OCI-LY7 (cell line): ENCODE measurements at regions not wholly inside any gene's neighbourhood (a gene's known extent, or its start where the extent isn't known, plus 50 kb on each side); places are given as distances from the start of the nearest gene placed in this dataset.

Source experiments
- BruUV-seq: library from RNA; stranded (reverse); fragments of 400-500 nt; replicated peaks from 2 replicates; lab custom pipeline; 2021; lab: Mats Ljungman, UMichigan
- CTCF ChIA-PET: fragments of 300-600 bp; sonication (Branson Sonifier 250); formaldehyde crosslinking; loops from one replicate; lab custom pipeline; 2022; ENCODE audit warnings: antibody characterized with exemption; ENCODE audit not compliant: unreplicated experiment; lab: Charles Lee
- POLR2A ChIA-PET: fragments of 300-600 bp; sonication (Branson Sonifier 250); formaldehyde crosslinking; loops from one replicate; lab custom pipeline; 2022; ENCODE audit warnings: antibody characterized with exemption; lab: Charles Lee
- DNase-seq: peaks from one replicate; pipeline ENCODE4 v3.0.0-alpha.2; 2015; ENCODE audit warnings: low spot score
- H2AFZ ChIP-seq: fragments of 200-600 bp; sonication (generic), shearing (Covaris generic); 2 replicates; pipeline ENCODE4 v1.6.1; 2014; ENCODE audit warnings: mild to moderate bottlenecking, antibody characterized with exemption, low read length, moderate library complexity
- H3K27ac ChIP-seq: fragments of 200-600 bp; sonication (generic); 2 replicates; pipeline ENCODE4 v1.5.1; 2014; ENCODE audit warnings: mixed run types, low read depth, mild to moderate bottlenecking, moderate library complexity, low read length, inconsistent platforms; ENCODE audit not compliant: poor library complexity, severe bottlenecking
- H3K36me3 ChIP-seq: fragments of 200-600 bp; sonication (generic); 2 replicates; pipeline ENCODE4 v1.6.1; 2014; ENCODE audit warnings: mild to moderate bottlenecking, antibody characterized with exemption, low read length, moderate library complexity, mixed read lengths; ENCODE audit not compliant: insufficient read depth
- H3K4me1 ChIP-seq: fragments of 200-600 bp; sonication (generic); 2 replicates; pipeline ENCODE4 v1.5.1; 2014; ENCODE audit warnings: mild to moderate bottlenecking, low read length; ENCODE audit not compliant: insufficient read depth, poor library complexity, severe bottlenecking
- H3K4me2 ChIP-seq: fragments of 200-600 bp; sonication (generic); 2 replicates; pipeline ENCODE4 v1.6.1; 2014; ENCODE audit warnings: mild to moderate bottlenecking, low read length
- H3K4me3 ChIP-seq: fragments of 200-600 bp; sonication (generic); 2 replicates; pipeline ENCODE4 v1.5.1; 2014; ENCODE audit warnings: mild to moderate bottlenecking, low read depth, low read length; ENCODE audit not compliant: poor library complexity, severe bottlenecking
- H3K79me2 ChIP-seq: fragments of 200-600 bp; sonication (generic); 2 replicates; pipeline ENCODE4 v1.6.1; 2016; ENCODE audit warnings: low read depth, mild to moderate bottlenecking, low read length, moderate library complexity, mixed read lengths; ENCODE audit not compliant: insufficient read depth
- H3K9me2 ChIP-seq: fragments of 200-600 bp; sonication (generic); 2 replicates; pipeline ENCODE4 v1.6.1; 2016; ENCODE audit warnings: mild to moderate bottlenecking, low read length, mixed read lengths; ENCODE audit not compliant: insufficient read depth
- H3K9me3 ChIP-seq: fragments of 200-600 bp; sonication (generic); 2 replicates; pipeline ENCODE4 v1.6.1; 2014; ENCODE audit warnings: mild to moderate bottlenecking, mixed run types, low read length, mixed read lengths
- H4K20me1 ChIP-seq: fragments of 200-600 bp; sonication (generic); 2 replicates; pipeline ENCODE4 v1.6.1; 2014; ENCODE audit warnings: mild to moderate bottlenecking, antibody characterized with exemption, low read length, moderate library complexity, mixed read lengths; ENCODE audit not compliant: insufficient read depth
- EZH2phosphoT487 ChIP-seq: fragments of 200-600 bp; sonication (generic); IDR thresholded peaks from 2 replicates; pipeline ENCODE4 v1.6.1; 2018; ENCODE audit warnings: low read depth, borderline replicate concordance, mild to moderate bottlenecking, mixed run types, antibody characterized with exemption, low read length, moderate library complexity, mixed read lengths
- intact Hi-C: fragments of 100-400 bp; cut with micrococcal nuclease; formaldehyde crosslinking; loops from one replicate; pipeline ENCODE4 v1.10.0; 2022; ENCODE audit not compliant: unreplicated experiment
- TF ChIP-seq, protein P1 (sequence below): fragments of 200-600 bp; sonication (generic); conservative IDR thresholded peaks from 2 replicates; pipeline ENCODE4 v1.5.1; 2014; ENCODE audit warnings: mild to moderate bottlenecking, antibody characterized with exemption, low read length, moderate library complexity, mixed read lengths

- ChIA-PET POLR2A (no interaction called here), CTCF (no interaction called here)
- Histone ChIP-seq H3K4me1 (no peaks in the 10 kb centered on the region), H3K79me2 (no peaks in the 10 kb centered on the region), H2AFZ (no peak overlapping the region), H3K4me3 (no peak overlapping the region), H3K27ac (no peak overlapping the region), H3K36me3 (no peaks in the 10 kb centered on the region), H3K4me2 (no peak overlapping the region), H4K20me1 (no peaks in the 10 kb centered on the region), H3K9me2 (no peaks in the 10 kb centered on the region), H3K9me3 (no peaks in the 10 kb centered on the region)
- DNase-seq = no peak
- TF ChIP-seq, protein P1, sequence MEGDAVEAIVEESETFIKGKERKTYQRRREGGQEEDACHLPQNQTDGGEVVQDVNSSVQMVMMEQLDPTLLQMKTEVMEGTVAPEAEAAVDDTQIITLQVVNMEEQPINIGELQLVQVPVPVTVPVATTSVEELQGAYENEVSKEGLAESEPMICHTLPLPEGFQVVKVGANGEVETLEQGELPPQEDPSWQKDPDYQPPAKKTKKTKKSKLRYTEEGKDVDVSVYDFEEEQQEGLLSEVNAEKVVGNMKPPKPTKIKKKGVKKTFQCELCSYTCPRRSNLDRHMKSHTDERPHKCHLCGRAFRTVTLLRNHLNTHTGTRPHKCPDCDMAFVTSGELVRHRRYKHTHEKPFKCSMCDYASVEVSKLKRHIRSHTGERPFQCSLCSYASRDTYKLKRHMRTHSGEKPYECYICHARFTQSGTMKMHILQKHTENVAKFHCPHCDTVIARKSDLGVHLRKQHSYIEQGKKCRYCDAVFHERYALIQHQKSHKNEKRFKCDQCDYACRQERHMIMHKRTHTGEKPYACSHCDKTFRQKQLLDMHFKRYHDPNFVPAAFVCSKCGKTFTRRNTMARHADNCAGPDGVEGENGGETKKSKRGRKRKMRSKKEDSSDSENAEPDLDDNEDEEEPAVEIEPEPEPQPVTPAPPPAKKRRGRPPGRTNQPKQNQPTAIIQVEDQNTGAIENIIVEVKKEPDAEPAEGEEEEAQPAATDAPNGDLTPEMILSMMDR = no peak
- no peak for TF ChIP-seq EZH2phosphoT487
- no TSS peak for BruUV-seq
- intact Hi-C loops = no loop called here
Observed at GRCh38 chr10:36301139-36301538, 659.0 kb upstream of the FZD8 start.

GRCh38 chr10:36283827-36284226, 641.7 kb upstream of the FZD8 start:
- no peaks in the 10 kb centered on the region for H3K36me3 ChIP-seq
- no TSS peak for BruUV-seq
- TF ChIP-seq, protein P1 = no peak
- TF ChIP-seq EZH2phosphoT487 = no peak
- no peaks in the 10 kb centered on the region for H3K9me2 ChIP-seq
- no peak for DNase-seq
- no peak overlapping the region for H3K4me2 ChIP-seq
- intact Hi-C loops = loop anchor here (10.0 kb wide), 1 partner anchor 601 kb away; no protein-coding TSS in a partner anchor
- 0 out of 2 replicates have a peak, but pooled peaks cover 8% of the 10 kb centered on the region for H3K9me3 ChIP-seq
- POLR2A ChIA-PET = interaction anchor here (0.7 kb wide), 1 partner anchor 16 kb away, joined by 3 read pairs; no protein-coding TSS in a partner anchor
- no peaks in the 10 kb centered on the region for H4K20me1 ChIP-seq
- CTCF ChIA-PET = no interaction called here
- H3K4me1 ChIP-seq = no peaks in the 10 kb centered on the region
- no peaks in the 10 kb centered on the region for H3K79me2 ChIP-seq
- no peak overlapping the region for H3K27ac ChIP-seq
- no peak overlapping the region for H2AFZ ChIP-seq
- no peak overlapping the region for H3K4me3 ChIP-seq

DNA sequence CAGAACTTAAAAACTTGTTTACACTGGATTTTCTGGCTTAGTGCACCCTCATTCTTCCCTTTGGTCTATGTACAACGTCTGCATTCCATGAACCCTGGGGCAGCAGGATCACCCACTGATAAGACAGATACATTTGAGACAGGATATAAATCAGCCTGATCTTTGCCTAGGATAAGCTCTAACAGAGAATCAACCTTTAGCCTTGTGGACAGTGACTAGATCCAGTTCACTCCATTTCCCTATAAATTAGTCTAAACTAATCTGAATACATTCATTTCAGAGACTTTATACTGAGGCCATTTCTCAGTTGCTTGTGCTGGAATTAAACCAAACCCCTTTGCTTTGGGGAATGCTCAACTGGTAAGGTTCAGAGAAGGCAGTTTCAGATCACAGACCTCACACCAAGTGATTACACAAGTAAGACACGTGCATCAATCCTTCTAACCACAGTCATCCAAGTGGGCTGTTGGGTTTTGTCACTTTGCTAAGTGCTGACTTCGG, 639.8 kb upstream of the FZD8 start:
- Histone ChIP-seq H4K20me1 (no peaks in the 10 kb centered on the region), H3K9me3 (no peaks in the 10 kb centered on the region), H3K79me2 (no peaks in the 10 kb centered on the region), H3K27ac (no peak overlapping the region), H3K36me3 (no peaks in the 10 kb centered on the region), H3K9me2 (no peaks in the 10 kb centered on the region), H2AFZ (no peak overlapping the region), H3K4me2 (no peak overlapping the region), H3K4me1 (no peaks in the 10 kb centered on the region), H3K4me3 (no peak overlapping the region)
- intact Hi-C loops = loop anchor here (10.0 kb wide), 1 partner anchor 603 kb away; no protein-coding TSS in a partner anchor
- POLR2A ChIA-PET = interaction anchor here (0.5 kb wide), 1 partner anchor 712 kb away, joined by 3 read pairs; no protein-coding TSS in a partner anchor
- CTCF ChIA-PET = no interaction called here
- no peak for TF ChIP-seq EZH2phosphoT487
- TF ChIP-seq, protein P1 = no peak
- DNase-seq = no peak
- BruUV-seq = no TSS peak
